OCI-LY7 (cell line): ENCODE measurements at regions not wholly inside any gene's neighbourhood (a gene's known extent, or its start where the extent isn't known, plus 50 kb on each side); places are given as distances from the start of the nearest gene placed in this dataset.

Experiments used
- BruUV-seq: library from RNA; stranded (reverse); fragments of 400-500 nt; replicated peaks from 2 replicates; lab custom pipeline; 2021; lab: Mats Ljungman, UMichigan
- CTCF ChIA-PET: fragments of 300-600 bp; sonication (Branson Sonifier 250); formaldehyde crosslinking; loops from one replicate; lab custom pipeline; 2022; ENCODE audit warnings: antibody characterized with exemption; ENCODE audit not compliant: unreplicated experiment; lab: Charles Lee
- POLR2A ChIA-PET: fragments of 300-600 bp; sonication (Branson Sonifier 250); formaldehyde crosslinking; loops from one replicate; lab custom pipeline; 2022; ENCODE audit warnings: antibody characterized with exemption; lab: Charles Lee
- DNase-seq: peaks from one replicate; pipeline ENCODE4 v3.0.0-alpha.2; 2015; ENCODE audit warnings: low spot score
- H2AFZ ChIP-seq: fragments of 200-600 bp; sonication (generic), shearing (Covaris generic); 2 replicates; pipeline ENCODE4 v1.6.1; 2014; ENCODE audit warnings: mild to moderate bottlenecking, antibody characterized with exemption, low read length, moderate library complexity
- H3K27ac ChIP-seq: fragments of 200-600 bp; sonication (generic); 2 replicates; pipeline ENCODE4 v1.5.1; 2014; ENCODE audit warnings: mixed run types, low read depth, mild to moderate bottlenecking, moderate library complexity, low read length, inconsistent platforms; ENCODE audit not compliant: poor library complexity, severe bottlenecking
- H3K36me3 ChIP-seq: fragments of 200-600 bp; sonication (generic); 2 replicates; pipeline ENCODE4 v1.6.1; 2014; ENCODE audit warnings: mild to moderate bottlenecking, antibody characterized with exemption, low read length, moderate library complexity, mixed read lengths; ENCODE audit not compliant: insufficient read depth
- H3K4me1 ChIP-seq: fragments of 200-600 bp; sonication (generic); 2 replicates; pipeline ENCODE4 v1.5.1; 2014; ENCODE audit warnings: mild to moderate bottlenecking, low read length; ENCODE audit not compliant: insufficient read depth, poor library complexity, severe bottlenecking
- H3K4me2 ChIP-seq: fragments of 200-600 bp; sonication (generic); 2 replicates; pipeline ENCODE4 v1.6.1; 2014; ENCODE audit warnings: mild to moderate bottlenecking, low read length
- H3K4me3 ChIP-seq: fragments of 200-600 bp; sonication (generic); 2 replicates; pipeline ENCODE4 v1.5.1; 2014; ENCODE audit warnings: mild to moderate bottlenecking, low read depth, low read length; ENCODE audit not compliant: poor library complexity, severe bottlenecking
- H3K79me2 ChIP-seq: fragments of 200-600 bp; sonication (generic); 2 replicates; pipeline ENCODE4 v1.6.1; 2016; ENCODE audit warnings: low read depth, mild to moderate bottlenecking, low read length, moderate library complexity, mixed read lengths; ENCODE audit not compliant: insufficient read depth
- H3K9me2 ChIP-seq: fragments of 200-600 bp; sonication (generic); 2 replicates; pipeline ENCODE4 v1.6.1; 2016; ENCODE audit warnings: mild to moderate bottlenecking, low read length, mixed read lengths; ENCODE audit not compliant: insufficient read depth
- H3K9me3 ChIP-seq: fragments of 200-600 bp; sonication (generic); 2 replicates; pipeline ENCODE4 v1.6.1; 2014; ENCODE audit warnings: mild to moderate bottlenecking, mixed run types, low read length, mixed read lengths
- H4K20me1 ChIP-seq: fragments of 200-600 bp; sonication (generic); 2 replicates; pipeline ENCODE4 v1.6.1; 2014; ENCODE audit warnings: mild to moderate bottlenecking, antibody characterized with exemption, low read length, moderate library complexity, mixed read lengths; ENCODE audit not compliant: insufficient read depth
- CTCF ChIP-seq: fragments of 200-600 bp; sonication (generic); conservative IDR thresholded peaks from 2 replicates; pipeline ENCODE4 v1.5.1; 2014; ENCODE audit warnings: mild to moderate bottlenecking, antibody characterized with exemption, low read length, moderate library complexity, mixed read lengths
- EZH2phosphoT487 ChIP-seq: fragments of 200-600 bp; sonication (generic); IDR thresholded peaks from 2 replicates; pipeline ENCODE4 v1.6.1; 2018; ENCODE audit warnings: low read depth, borderline replicate concordance, mild to moderate bottlenecking, mixed run types, antibody characterized with exemption, low read length, moderate library complexity, mixed read lengths
- intact Hi-C: fragments of 100-400 bp; cut with micrococcal nuclease; formaldehyde crosslinking; loops from one replicate; pipeline ENCODE4 v1.10.0; 2022; ENCODE audit not compliant: unreplicated experiment

- H3K79me2 ChIP-seq: no peaks in the 10 kb centered on the region
- DNase-seq: no peak
- no peaks in the 10 kb centered on the region for H3K36me3 ChIP-seq
- H3K9me3 ChIP-seq: no peaks in the 10 kb centered on the region
- no peak overlapping the region for H3K27ac ChIP-seq
- no peaks in the 10 kb centered on the region for H3K9me2 ChIP-seq
- POLR2A ChIA-PET: no interaction called here
- H3K4me1 ChIP-seq: no peaks in the 10 kb centered on the region
- CTCF ChIA-PET: no interaction called here
- no peaks in the 10 kb centered on the region for H4K20me1 ChIP-seq
- intact Hi-C loops: no loop called here
- H2AFZ ChIP-seq: no peak overlapping the region
- TF ChIP-seq EZH2phosphoT487 (no peak), CTCF (no peak)
- H3K4me3 ChIP-seq: no peak overlapping the region
- no peak overlapping the region for H3K4me2 ChIP-seq
- no TSS peak for BruUV-seq
These were observed 130.7 kb upstream of the GPC1 start for GRCh38 chr2:240304746-240305161.

- CTCF ChIA-PET: no interaction called here
- no peak overlapping the region for H3K27ac ChIP-seq
- BruUV-seq: no TSS peak
These were observed 130.0 kb upstream of the GPC1 start for GRCh38 chr2:240305369-240305962.

More at GRCh38 chr2:240305369-240305962, 130.0 kb upstream of the GPC1 start:
- Histone ChIP-seq H4K20me1 (no peaks in the 10 kb centered on the region), H3K4me2 (no peak overlapping the region), H3K4me1 (no peaks in the 10 kb centered on the region), H3K4me3 (no peak overlapping the region), H2AFZ (no peak overlapping the region), H3K36me3 (no peaks in the 10 kb centered on the region), H3K9me2 (no peaks in the 10 kb centered on the region), H3K79me2 (no peaks in the 10 kb centered on the region), H3K9me3 (no peaks in the 10 kb centered on the region)
- no peak for DNase-seq
- intact Hi-C loops: no loop called here
- POLR2A ChIA-PET: no interaction called here
- TF ChIP-seq EZH2phosphoT487 (no peak), CTCF (no peak)
